H9 (cell line): ENCODE measurements at regions not wholly inside any gene's neighbourhood (a gene's known extent, or its start where the extent isn't known, plus 50 kb on each side); places are given as distances from the start of the nearest gene placed in this dataset.

Experiments
- DNase-seq: peaks from one replicate; pipeline ENCODE4 v3.0.0-alpha.2; 2017
- H2AFZ ChIP-seq: one replicate; pipeline ENCODE4 v1.6.1; 2013; ENCODE audit warnings: mild to moderate bottlenecking, low read length, control low read depth, moderate library complexity
- H2AK5ac ChIP-seq: 2 replicates; pipeline ENCODE4 v1.6.1; 2013; ENCODE audit warnings: low read length, control low read depth, mixed read lengths; ENCODE audit not compliant: insufficient read length
- H2BK120ac ChIP-seq: one replicate; pipeline ENCODE4 v1.6.1; 2013; ENCODE audit warnings: low read depth, mild to moderate bottlenecking, low read length, control low read depth, inconsistent platforms; ENCODE audit not compliant: poor library complexity, severe bottlenecking
- H2BK12ac ChIP-seq: 2 replicates; pipeline ENCODE4 v1.6.1; 2013; ENCODE audit warnings: low read length, control low read depth, mixed read lengths, low read depth; ENCODE audit not compliant: insufficient read length
- H2BK15ac ChIP-seq: 2 replicates; pipeline ENCODE4 v1.6.1; 2013; ENCODE audit warnings: low read depth, low read length, control low read depth
- H2BK20ac ChIP-seq: one replicate; pipeline ENCODE4 v1.6.1; 2013; ENCODE audit warnings: low read depth, mild to moderate bottlenecking, low read length, control low read depth, inconsistent platforms; ENCODE audit not compliant: poor library complexity, severe bottlenecking
- H2BK5ac ChIP-seq: 2 replicates; pipeline ENCODE4 v1.6.1; 2013; ENCODE audit warnings: low read length, control low read depth, mixed read lengths; ENCODE audit not compliant: insufficient read length
- H3K14ac ChIP-seq: 2 replicates; pipeline ENCODE4 v1.6.1; 2013; ENCODE audit warnings: low read length, control low read depth; ENCODE audit not compliant: insufficient read depth
- H3K18ac ChIP-seq: 2 replicates; pipeline ENCODE4 v1.6.1; 2013; ENCODE audit warnings: low read depth, mild to moderate bottlenecking, mixed read lengths, low read length, control low read depth; ENCODE audit not compliant: insufficient read length
- H3K23ac ChIP-seq: 2 replicates; pipeline ENCODE4 v1.6.1; 2013; ENCODE audit warnings: low read length, control low read depth, mixed read lengths, low read depth; ENCODE audit not compliant: insufficient read length
- H3K23me2 ChIP-seq: 2 replicates; pipeline ENCODE4 v1.6.1; 2013; ENCODE audit warnings: low read depth, mild to moderate bottlenecking, mixed read lengths, low read length, control low read depth; ENCODE audit not compliant: insufficient read length, poor library complexity, severe bottlenecking
- H3K27ac ChIP-seq: 2 replicates; pipeline ENCODE4 v1.5.1; 2013; ENCODE audit warnings: low read length, control low read depth, mixed read lengths, low read depth; ENCODE audit not compliant: insufficient read length
- H3K27me3 ChIP-seq: 2 replicates; pipeline ENCODE4 v1.6.1; 2013; ENCODE audit warnings: low read length, control low read depth, inconsistent platforms; ENCODE audit not compliant: insufficient read depth
- H3K4ac ChIP-seq: 2 replicates; pipeline ENCODE4 v1.6.1; 2013; ENCODE audit warnings: low read depth, mild to moderate bottlenecking, control low read depth, inconsistent platforms, low read length, moderate library complexity
- H3K4me1 ChIP-seq: 2 replicates; pipeline ENCODE4 v1.6.1; 2013; ENCODE audit warnings: low read length, control low read depth, inconsistent platforms; ENCODE audit not compliant: insufficient read depth
- H3K4me2 ChIP-seq: 2 replicates; pipeline ENCODE4 v1.6.1; 2013; ENCODE audit warnings: low read length, control low read depth, mixed read lengths; ENCODE audit not compliant: insufficient read length, insufficient read depth
- H3K56ac ChIP-seq: 2 replicates; pipeline ENCODE4 v1.6.1; 2013; ENCODE audit warnings: low read depth, mild to moderate bottlenecking, mixed read lengths, low read length, control low read depth; ENCODE audit not compliant: insufficient read length
- H3K79me1 ChIP-seq: 2 replicates; pipeline ENCODE4 v1.6.1; 2013; ENCODE audit warnings: low read depth, mild to moderate bottlenecking, moderate library complexity, low read length, control low read depth, inconsistent platforms; ENCODE audit not compliant: insufficient read depth, poor library complexity, severe bottlenecking
- H3K79me2 ChIP-seq: 2 replicates; pipeline ENCODE4 v1.6.1; 2013; ENCODE audit warnings: low read length, control low read depth, inconsistent platforms; ENCODE audit not compliant: insufficient read depth
- H3K9ac ChIP-seq: 2 replicates; pipeline ENCODE4 v1.6.1; 2013; ENCODE audit warnings: low read length, control low read depth, mixed read lengths; ENCODE audit not compliant: insufficient read length; ENCODE audit errors: extremely low read depth
- H3K9me3 ChIP-seq: one replicate; pipeline ENCODE4 v1.6.1; 2013; ENCODE audit warnings: low read depth, low read length, inconsistent platforms; ENCODE audit not compliant: control insufficient read depth
- H3T11ph ChIP-seq: one replicate; pipeline ENCODE4 v1.6.1; 2013; ENCODE audit warnings: mild to moderate bottlenecking, low read length, control low read depth, inconsistent platforms
- H4K20me1 ChIP-seq: one replicate; pipeline ENCODE4 v1.6.1; 2013; ENCODE audit not compliant: control insufficient read depth, insufficient read length, insufficient read depth
- H4K5ac ChIP-seq: 2 replicates; pipeline ENCODE4 v1.6.1; 2013; ENCODE audit warnings: low read depth, mild to moderate bottlenecking, mixed read lengths, low read length, control low read depth; ENCODE audit not compliant: insufficient read length
- H4K8ac ChIP-seq: replicated peaks from 2 replicates; pipeline ENCODE4 v1.6.1; 2013; ENCODE audit warnings: low read length, control low read depth, mixed read lengths, low read depth; ENCODE audit not compliant: insufficient read length
- H4K91ac ChIP-seq: 2 replicates; pipeline ENCODE4 v1.6.1; 2013; ENCODE audit warnings: low read depth, mild to moderate bottlenecking, moderate library complexity, mixed read lengths, low read length, control low read depth; ENCODE audit not compliant: insufficient read length
- H3K27ac Mint-ChIP-seq, 3 experiments: 2 replicates in 2 of 3; 3 replicates in 1 of 3; pipeline ENCODE4 v1.8.0; 2020 to 2021; ENCODE audit warnings: mixed read lengths in 3 of 3, mild to moderate bottlenecking in 1 of 3, moderate library complexity in 1 of 3
- H3K27me3 Mint-ChIP-seq: 2 replicates; pipeline ENCODE4 v1.8.0; 2021; ENCODE audit warnings: low read depth, mild to moderate bottlenecking, moderate library complexity, mixed read lengths
- H3K36me3 Mint-ChIP-seq, 3 experiments: 2 replicates in 2 of 3; 3 replicates in 1 of 3; pipeline ENCODE4 v1.8.0; 2020 to 2021; ENCODE audit warnings: low read depth in 3 of 3, mixed read lengths in 3 of 3; ENCODE audit not compliant: insufficient read depth in 1 of 3
- H3K4me1 Mint-ChIP-seq, 2 experiments: 2 replicates each; pipeline ENCODE4 v1.8.0; 2020; ENCODE audit warnings: mixed read lengths in 2 of 2
- H3K4me3 Mint-ChIP-seq, 2 experiments: 2 replicates in 1 of 2; 3 replicates in 1 of 2; pipeline ENCODE4 v1.8.0; 2020 to 2021; ENCODE audit warnings: mild to moderate bottlenecking in 2 of 2, mixed read lengths in 2 of 2, moderate library complexity in 1 of 2
- H3K9me3 Mint-ChIP-seq, 2 experiments: 2 replicates in 1 of 2; 3 replicates in 1 of 2; pipeline ENCODE4 v1.8.0; 2020; ENCODE audit warnings: mild to moderate bottlenecking in 2 of 2, mixed read lengths in 2 of 2, moderate library complexity in 1 of 2
- CTCF ChIP-seq: fragments of 200-600 bp; sonication (generic); conservative IDR thresholded peaks from 3 replicates; pipeline ENCODE4 v1.8.0; 2021; ENCODE audit warnings: antibody characterized with exemption, mild to moderate bottlenecking
- WGBS: extraction: QIAGEN DNeasy Blood & Tissue Kit; methylation state at CpG from one replicate; pipeline ENCODE4 v1.1.7; 2013; ENCODE audit warnings: missing lambda C conversion rate, low lambda C conversion rate, mixed read lengths; ENCODE audit not compliant: insufficient read length; ENCODE audit errors: extremely low coverage; 5-methylcytosine and 5-hydroxymethylcytosine counted together

DNA sequence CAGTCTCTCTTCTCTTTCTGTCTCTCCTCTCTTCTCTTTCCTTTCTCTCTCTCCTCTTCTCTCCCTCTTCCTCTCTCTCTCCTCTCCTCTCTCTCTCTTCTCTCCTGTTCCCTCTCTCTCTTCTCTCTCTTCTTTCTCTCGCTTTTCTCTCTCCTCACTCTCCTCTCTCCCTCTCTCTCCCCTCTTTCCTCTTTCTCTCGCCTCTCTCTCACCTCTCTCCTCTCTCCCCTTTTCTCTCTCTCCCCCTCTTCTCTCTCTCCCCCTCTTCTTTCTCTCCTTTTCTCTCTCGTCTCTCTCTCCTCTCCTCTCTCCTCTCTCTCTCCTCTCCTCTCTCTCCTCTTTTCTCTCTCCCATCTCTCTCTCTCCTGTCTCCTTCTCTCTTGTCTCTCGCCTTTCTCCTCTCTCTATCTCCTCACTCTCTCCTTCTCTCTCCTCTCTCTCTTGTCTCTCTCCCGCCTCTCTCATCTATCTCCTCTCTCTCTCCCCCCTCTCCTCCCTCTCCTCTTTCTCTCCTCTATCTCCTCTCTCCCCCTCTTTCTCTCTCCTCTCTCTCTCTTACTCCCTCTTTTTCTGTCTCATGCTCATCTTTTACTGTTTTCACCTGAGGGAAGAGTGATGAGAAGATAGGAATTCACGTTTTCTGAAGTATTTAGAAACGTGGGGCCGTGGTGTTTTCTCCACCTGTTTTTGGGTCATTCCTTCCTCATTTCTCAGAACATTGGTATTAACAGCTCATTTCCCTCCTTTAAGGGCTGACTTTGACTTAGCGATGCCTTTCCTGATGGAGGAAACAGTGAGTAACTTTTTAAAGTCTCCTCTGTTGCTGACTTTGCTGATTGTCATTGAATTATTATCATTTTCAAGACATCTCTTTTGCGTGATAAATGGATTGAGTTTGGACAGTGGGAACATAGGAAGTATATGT, 80.6 kb upstream of the CD99 start:
- no peak overlapping the region for H3K23ac ChIP-seq
- H3K4me2 ChIP-seq: peak overlapping the region; percentile 89
- peak overlapping the region; percentile 25 for H3K56ac ChIP-seq
- H2AK5ac ChIP-seq: no peak overlapping the region
- no peak overlapping the region for H2BK5ac ChIP-seq
- peaks cover 25 to 27% of the 10 kb centered on the region in 2 experiments for H3K4me1 Mint-ChIP-seq
- H2BK20ac ChIP-seq: no peak overlapping the region
- H4K8ac ChIP-seq: no peak overlapping the region
- H4K5ac ChIP-seq: no peak overlapping the region
- no peak overlapping the region for H2AFZ ChIP-seq
- no peak for DNase-seq
- H3K9me3 Mint-ChIP-seq: peaks cover 0 to 3% of the 10 kb centered on the region in 2 experiments; a peak in 1 of 5 replicates
- peak overlapping the region; percentile 38 for H3K9ac ChIP-seq
- H3K23me2 ChIP-seq: peaks cover 12% of the 10 kb centered on the region
- peak overlapping the region in 1 of 3 experiments; percentile 19; a peak in 3 of 7 replicates for H3K27ac Mint-ChIP-seq
- peaks cover 3% of the 10 kb centered on the region for H3K79me1 ChIP-seq
- peaks cover 14 to 47% (median 32%) of the 10 kb centered on the region in 3 experiments; a peak in 6 of 7 replicates for H3K36me3 Mint-ChIP-seq
- 100% methylated on average over 1 of the region's 10 CpGs for WGBS
- no peak overlapping the region for H3K27ac ChIP-seq
- no peak overlapping the region for H2BK120ac ChIP-seq
- no peaks in the 10 kb centered on the region; the same call in 1 of the 2 replicates for H3K4me1 ChIP-seq
- no peak overlapping the region for H3K18ac ChIP-seq
- H3K79me2 ChIP-seq: peaks cover 1% of the 10 kb centered on the region; the same call in 1 of the 2 replicates
- no peak overlapping the region for H2BK15ac ChIP-seq
- no peaks in the 10 kb centered on the region for H4K20me1 ChIP-seq
- H3T11ph ChIP-seq: no peak overlapping the region
- no peak overlapping the region for H4K91ac ChIP-seq
- no peak overlapping the region for H3K14ac ChIP-seq
- peak overlapping the region; percentile 84 to 89 for H3K4me3 Mint-ChIP-seq
- no peaks in the 10 kb centered on the region for H3K27me3 ChIP-seq
- no peak for TF ChIP-seq CTCF
- H2BK12ac ChIP-seq: no peak overlapping the region
- H3K4ac ChIP-seq: no peak overlapping the region
- H3K27me3 Mint-ChIP-seq: no peaks in the 10 kb centered on the region; the same call in 1 of the 2 replicates
- H3K9me3 ChIP-seq: no peaks in the 10 kb centered on the region
